Esophagus squamous epithelium (tissue), 4 donors: ENCODE measurements at regions not wholly inside any gene's neighbourhood (a gene's known extent, or its start where the extent isn't known, plus 50 kb on each side); places are given as distances from the start of the nearest gene placed in this dataset.

Experiments used
- POLR2A ChIP-seq, 4 donors: fragments of 450-650 bp; IDR thresholded peaks; one replicate each; pipeline ENCODE4 v1.6.1; 2017; ENCODE audit warnings: antibody characterized with exemption in 4 of 4, mild to moderate bottlenecking in 4 of 4, moderate library complexity in 3 of 4
- TF ChIP-seq, protein P1 (sequence below), 6 experiments: fragments of 450-650 bp in 4 of 6; fragments of 200-600 bp in 2 of 6; sonication (generic) in 2 of 6; IDR thresholded peaks; one replicate each; pipeline ENCODE4 v1.5.1; 2016 to 2019; ENCODE audit warnings: antibody characterized with exemption in 6 of 6, mild to moderate bottlenecking in 4 of 6, moderate library complexity in 4 of 6

DNA sequence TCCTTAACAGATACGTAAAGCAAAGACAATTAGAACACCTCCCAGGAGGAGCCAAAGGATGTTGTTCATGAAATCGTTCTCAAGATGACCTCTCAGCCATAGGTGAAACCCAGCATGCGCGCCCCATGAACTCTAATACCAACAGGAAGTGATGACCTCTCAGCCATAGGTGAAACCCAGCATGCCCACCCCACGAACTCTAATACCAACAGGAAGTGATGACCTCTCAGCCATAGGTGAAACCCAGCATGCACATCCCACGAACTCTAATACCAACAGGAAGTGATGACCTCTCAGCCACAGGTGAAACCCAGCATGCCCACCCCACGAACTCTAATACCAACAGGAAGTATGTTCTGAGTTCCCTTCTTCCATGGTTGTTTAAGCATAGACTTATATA, 205.2 kb upstream of the ADARB2 start:
- TF ChIP-seq POLR2A (IDR thresholded peaks at IDR 0.05) = no peak
- TF ChIP-seq, protein P1, sequence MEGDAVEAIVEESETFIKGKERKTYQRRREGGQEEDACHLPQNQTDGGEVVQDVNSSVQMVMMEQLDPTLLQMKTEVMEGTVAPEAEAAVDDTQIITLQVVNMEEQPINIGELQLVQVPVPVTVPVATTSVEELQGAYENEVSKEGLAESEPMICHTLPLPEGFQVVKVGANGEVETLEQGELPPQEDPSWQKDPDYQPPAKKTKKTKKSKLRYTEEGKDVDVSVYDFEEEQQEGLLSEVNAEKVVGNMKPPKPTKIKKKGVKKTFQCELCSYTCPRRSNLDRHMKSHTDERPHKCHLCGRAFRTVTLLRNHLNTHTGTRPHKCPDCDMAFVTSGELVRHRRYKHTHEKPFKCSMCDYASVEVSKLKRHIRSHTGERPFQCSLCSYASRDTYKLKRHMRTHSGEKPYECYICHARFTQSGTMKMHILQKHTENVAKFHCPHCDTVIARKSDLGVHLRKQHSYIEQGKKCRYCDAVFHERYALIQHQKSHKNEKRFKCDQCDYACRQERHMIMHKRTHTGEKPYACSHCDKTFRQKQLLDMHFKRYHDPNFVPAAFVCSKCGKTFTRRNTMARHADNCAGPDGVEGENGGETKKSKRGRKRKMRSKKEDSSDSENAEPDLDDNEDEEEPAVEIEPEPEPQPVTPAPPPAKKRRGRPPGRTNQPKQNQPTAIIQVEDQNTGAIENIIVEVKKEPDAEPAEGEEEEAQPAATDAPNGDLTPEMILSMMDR (IDR thresholded peaks at IDR 0.05) = no peak
